Upper lobe of left lung (tissue), 6 donors: ENCODE measurements at regions not wholly inside any gene's neighbourhood (a gene's known extent, or its start where the extent isn't known, plus 50 kb on each side); places are given as distances from the start of the nearest gene placed in this dataset.

Experiments
- ATAC-seq, 2 donors: fragments of 200-7000 bp; cut with Tn5 transposase; one replicate each; pipeline ENCODE4 v1.9.1; 2022; ENCODE audit warnings: mild to moderate bottlenecking in 2 of 2, moderate library complexity in 2 of 2; ENCODE audit not compliant: low FRiP score in 2 of 2
- DNase-seq, 2 donors: peaks; one replicate each; pipeline ENCODE4 v3.0.0-alpha.2; 2019 to 2020
- H3K27ac ChIP-seq, 4 donors: fragments of 200-600 bp; sonication (generic); one replicate each; pipeline ENCODE4 v1.5.1; 2016 to 2019
- H3K27me3 ChIP-seq, 4 donors: fragments of 200-600 bp; sonication (generic); one replicate each; pipeline ENCODE4 v1.5.1; 2017 to 2019
- H3K36me3 ChIP-seq, 4 donors: fragments of 200-600 bp; sonication (generic); one replicate each; pipeline ENCODE4 v1.5.1; 2016 to 2019
- H3K4me1 ChIP-seq, 4 donors: fragments of 200-600 bp; sonication (generic); one replicate each; pipeline ENCODE4 v1.5.1; 2018 to 2019
- H3K4me3 ChIP-seq, 4 donors: fragments of 200-600 bp; sonication (generic); one replicate each; pipeline ENCODE4 v1.5.1; 2017 to 2019; ENCODE audit warnings: mild to moderate bottlenecking in 2 of 4, moderate library complexity in 1 of 4
- H3K9me3 ChIP-seq, 4 donors: fragments of 200-600 bp; sonication (generic); one replicate each; pipeline ENCODE4 v1.5.1; 2018 to 2019
- EP300 ChIP-seq, 4 donors: sonication (generic); formaldehyde crosslinking; IDR thresholded peaks; one replicate each; pipeline ENCODE4 v1.5.1; 2017; ENCODE audit warnings: antibody characterized with exemption in 4 of 4, control low read depth in 2 of 4
- POLR2A ChIP-seq, 4 donors: fragments of 450-650 bp; IDR thresholded peaks; one replicate each; pipeline ENCODE4 v1.5.1; 2016 to 2017; ENCODE audit warnings: antibody characterized with exemption in 4 of 4, mild to moderate bottlenecking in 2 of 4
- POLR2AphosphoS5 ChIP-seq, 2 donors: sonication (generic); formaldehyde crosslinking; IDR thresholded peaks; one replicate each; pipeline ENCODE4 v1.5.1; 2017; ENCODE audit warnings: antibody characterized with exemption in 2 of 2
- WGBS, 2 donors: methylation state at CpG; one replicate each; pipeline ENCODE4 v1.1.5; 2017 to 2018; 5-methylcytosine and 5-hydroxymethylcytosine counted together
- TF ChIP-seq, protein P1 (sequence below), 6 experiments: fragments of 450-650 bp in 4 of 6; fragments of 200-600 bp in 2 of 6; sonication (generic) in 2 of 6; IDR thresholded peaks; one replicate each; pipeline ENCODE4 v1.5.1; 2016 to 2019; ENCODE audit warnings: antibody characterized with exemption in 6 of 6
- donor health status: DM: no; HTN: no; CAD: no; lungs with moderate emphysema.
- donor health status: DM: no; HTN: yes; CAD: no; lungs with severe emphysema.

- Histone ChIP-seq H3K27me3 (no peaks in the 10 kb centered on the region), H3K9me3 (no peaks in the 10 kb centered on the region), H3K4me3 (no peak overlapping the region), H3K36me3 (no peaks in the 10 kb centered on the region), H3K27ac (no peak overlapping the region), H3K4me1 (peaks cover 0 to 7% (median 2%) of the 10 kb centered on the region in 4 donors)
- 64 to 87% methylated on average over 3 of the region's 3 CpGs for WGBS, 2 donors
- TF ChIP-seq POLR2A (IDR thresholded peaks at IDR 0.05): no peak
- no peak for TF ChIP-seq POLR2AphosphoS5 (IDR thresholded peaks at IDR 0.05)
- TF ChIP-seq EP300 (IDR thresholded peaks at IDR 0.05): no peak
- TF ChIP-seq, protein P1, sequence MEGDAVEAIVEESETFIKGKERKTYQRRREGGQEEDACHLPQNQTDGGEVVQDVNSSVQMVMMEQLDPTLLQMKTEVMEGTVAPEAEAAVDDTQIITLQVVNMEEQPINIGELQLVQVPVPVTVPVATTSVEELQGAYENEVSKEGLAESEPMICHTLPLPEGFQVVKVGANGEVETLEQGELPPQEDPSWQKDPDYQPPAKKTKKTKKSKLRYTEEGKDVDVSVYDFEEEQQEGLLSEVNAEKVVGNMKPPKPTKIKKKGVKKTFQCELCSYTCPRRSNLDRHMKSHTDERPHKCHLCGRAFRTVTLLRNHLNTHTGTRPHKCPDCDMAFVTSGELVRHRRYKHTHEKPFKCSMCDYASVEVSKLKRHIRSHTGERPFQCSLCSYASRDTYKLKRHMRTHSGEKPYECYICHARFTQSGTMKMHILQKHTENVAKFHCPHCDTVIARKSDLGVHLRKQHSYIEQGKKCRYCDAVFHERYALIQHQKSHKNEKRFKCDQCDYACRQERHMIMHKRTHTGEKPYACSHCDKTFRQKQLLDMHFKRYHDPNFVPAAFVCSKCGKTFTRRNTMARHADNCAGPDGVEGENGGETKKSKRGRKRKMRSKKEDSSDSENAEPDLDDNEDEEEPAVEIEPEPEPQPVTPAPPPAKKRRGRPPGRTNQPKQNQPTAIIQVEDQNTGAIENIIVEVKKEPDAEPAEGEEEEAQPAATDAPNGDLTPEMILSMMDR (IDR thresholded peaks at IDR 0.05): no peak
- DNase-seq (no peak), ATAC-seq (no peak)
These were observed 59.2 kb upstream of the ARHGEF3 start for GRCh38 chr3:56860939-56861338.

DNA sequence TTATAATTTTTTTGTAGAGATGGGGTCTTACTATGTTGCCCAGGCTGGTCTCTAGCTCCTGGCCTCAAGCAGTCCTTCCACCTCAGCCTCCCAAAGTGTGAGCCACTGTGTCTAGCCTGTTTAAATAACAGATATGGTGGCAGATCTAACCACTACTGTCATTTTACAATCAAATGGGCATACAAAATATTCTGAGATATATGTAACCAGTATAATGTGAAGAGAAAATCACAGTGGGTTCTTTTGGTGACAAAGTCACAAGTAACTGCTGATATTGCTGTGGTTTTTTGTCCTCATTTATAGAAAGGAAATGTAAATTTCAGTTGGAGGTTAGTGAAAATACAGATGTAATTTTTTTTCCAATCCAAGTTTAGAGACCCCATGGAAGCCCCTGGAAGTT is 58.6 kb upstream of the ARHGEF3 start:
- no peaks in the 10 kb centered on the region for H3K36me3 ChIP-seq

DNA sequence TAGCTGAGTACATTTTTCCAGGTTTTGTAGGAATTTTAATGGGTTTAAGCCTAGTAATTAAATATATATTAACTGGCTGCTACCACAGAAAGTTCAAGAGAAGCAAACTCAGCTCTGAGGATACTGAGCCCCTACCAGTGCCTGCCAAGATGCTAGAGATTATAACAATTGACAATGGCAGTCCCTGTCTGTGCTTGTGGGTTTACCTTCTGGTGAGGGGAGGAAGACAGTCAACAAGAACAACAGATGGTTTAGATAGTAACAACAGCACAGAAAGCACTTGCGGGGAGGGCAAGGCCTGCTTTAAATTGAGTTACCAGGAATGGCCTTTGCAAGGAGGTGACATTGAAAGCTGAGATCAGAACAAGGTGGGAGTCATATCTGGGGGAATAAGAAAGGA is 56.6 kb upstream of the ARHGEF3 start:
- Histone ChIP-seq H3K27me3 (no peaks in the 10 kb centered on the region), H3K36me3 (no peaks in the 10 kb centered on the region), H3K4me3 (no peak overlapping the region), H3K9me3 (no peaks in the 10 kb centered on the region), H3K27ac (no peak overlapping the region), H3K4me1 (peaks cover 0 to 10% (median 2%) of the 10 kb centered on the region in 4 donors)
- no peak for TF ChIP-seq POLR2AphosphoS5 (IDR thresholded peaks at IDR 0.05)
- TF ChIP-seq EP300 (IDR thresholded peaks at IDR 0.05): no peak
- TF ChIP-seq, protein P1 (IDR thresholded peaks at IDR 0.05): no peak
- no peak for TF ChIP-seq POLR2A (IDR thresholded peaks at IDR 0.05)
- 49 to 73% methylated on average over 1 of the region's 1 CpG for WGBS, 2 donors
- no peak for ATAC-seq
- no peak for DNase-seq

More for the DNA sequence above, 58.6 kb upstream of the ARHGEF3 start:
- Histone ChIP-seq H3K9me3 (no peaks in the 10 kb centered on the region), H3K4me1 (peaks cover 0 to 10% (median 2%) of the 10 kb centered on the region in 4 donors), H3K4me3 (no peak overlapping the region), H3K27me3 (no peaks in the 10 kb centered on the region), H3K27ac (no peak overlapping the region)
- no peak for TF ChIP-seq POLR2AphosphoS5 (IDR thresholded peaks at IDR 0.05)
- TF ChIP-seq, protein P1 (IDR thresholded peaks at IDR 0.05): no peak
- TF ChIP-seq EP300 (IDR thresholded peaks at IDR 0.05): no peak
- no peak for TF ChIP-seq POLR2A (IDR thresholded peaks at IDR 0.05)
- no peak for ATAC-seq
- DNase-seq: no peak

DNA sequence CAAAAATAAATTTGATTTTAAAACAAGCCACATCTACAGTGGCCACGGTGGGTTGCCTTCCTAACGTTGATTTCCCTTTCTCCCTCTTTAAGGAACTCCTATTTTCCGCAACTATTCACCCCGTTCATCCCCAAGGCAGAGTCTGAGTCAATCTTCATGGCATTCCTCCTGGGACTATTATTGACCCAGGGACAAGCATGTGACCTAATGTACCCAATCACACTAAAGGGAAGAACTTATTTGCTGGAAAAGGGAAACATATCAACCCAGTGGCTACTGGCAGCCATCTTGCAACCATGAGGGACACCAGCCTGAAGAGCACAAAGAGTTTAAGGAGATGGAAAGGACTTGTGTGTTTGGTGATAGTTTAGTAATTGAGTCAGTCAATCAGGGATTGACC is 55.4 kb upstream of the ARHGEF3 start:
- 83 to 89% methylated on average over 4 of the region's 4 CpGs for WGBS, 2 donors
- H3K27ac ChIP-seq: no peak overlapping the region
- DNase-seq (no peak), ATAC-seq (no peak)
- H3K4me1 ChIP-seq: peaks cover 0 to 6% (median 2%) of the 10 kb centered on the region in 4 donors
- TF ChIP-seq, protein P1 (IDR thresholded peaks at IDR 0.05): no peak
- no peak for TF ChIP-seq POLR2AphosphoS5 (IDR thresholded peaks at IDR 0.05)
- TF ChIP-seq POLR2A (IDR thresholded peaks at IDR 0.05): no peak
- TF ChIP-seq EP300 (IDR thresholded peaks at IDR 0.05): no peak
- no peaks in the 10 kb centered on the region for H3K9me3 ChIP-seq
- H3K4me3 ChIP-seq: no peak overlapping the region
- no peaks in the 10 kb centered on the region for H3K27me3 ChIP-seq
- H3K36me3 ChIP-seq: no peaks in the 10 kb centered on the region

GRCh38 chr3:56856752-56857151 is 55.0 kb upstream of the ARHGEF3 start:
- no peaks in the 10 kb centered on the region for H3K9me3 ChIP-seq
- TF ChIP-seq, protein P1 (IDR thresholded peaks at IDR 0.05): no peak
- TF ChIP-seq EP300 (IDR thresholded peaks at IDR 0.05) (no peak), POLR2AphosphoS5 (IDR thresholded peaks at IDR 0.05) (no peak), POLR2A (IDR thresholded peaks at IDR 0.05) (no peak)
- no peak overlapping the region for H3K4me3 ChIP-seq
- H3K36me3 ChIP-seq: no peaks in the 10 kb centered on the region
- peaks cover 0 to 3% (median 2%) of the 10 kb centered on the region in 4 donors for H3K4me1 ChIP-seq
- DNase-seq (no peak), ATAC-seq (no peak)
- no peaks in the 10 kb centered on the region for H3K27me3 ChIP-seq
- H3K27ac ChIP-seq: no peak overlapping the region
